ENCODE measurements at regions not wholly inside any gene's neighbourhood (a gene's known extent, or its start where the extent isn't known, plus 50 kb on each side); places are given as distances from the start of the nearest gene placed in this dataset.

DNA sequence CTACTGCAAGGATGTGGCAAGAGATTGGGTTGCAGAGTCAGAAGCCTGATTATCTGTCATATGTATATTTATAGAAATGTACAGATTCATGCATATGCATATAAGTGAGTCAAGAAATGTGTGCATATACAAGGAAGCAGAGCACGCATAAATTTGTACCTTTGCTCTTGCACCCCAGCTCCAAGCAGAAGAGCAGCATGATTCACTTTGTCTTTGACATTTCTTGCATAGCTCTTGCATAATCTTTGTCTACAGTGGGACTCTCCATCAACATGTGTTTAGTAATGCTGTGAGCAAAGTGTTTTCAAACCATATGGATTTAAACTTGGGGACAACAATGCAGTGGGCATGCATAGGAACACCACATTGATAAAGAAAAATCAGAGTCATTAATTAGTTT lies 330.7 kb upstream of the DCN start:
- no peak overlapping the region for H3K4me3 Mint-ChIP-seq
- no peak for ATAC-seq (ENCODE audit: low read depth in 2 of 2)
- peaks cover 0 to 5% (median 0%) of the 10 kb centered on the region in 7 donors for H3K9me3 Mint-ChIP-seq
- H3K27ac Mint-ChIP-seq: no peak overlapping the region
- H3K36me3 Mint-ChIP-seq: no peaks in the 10 kb centered on the region
- H3K27me3 Mint-ChIP-seq: peaks cover 10 to 27% (median 24%) of the 10 kb centered on the region in 3 donors
- no peak for DNase-seq
- H3K4me1 Mint-ChIP-seq: no peaks in the 10 kb centered on the region

- H3K4me3 Mint-ChIP-seq: no peak overlapping the region
- H3K4me1 Mint-ChIP-seq: no peaks in the 10 kb centered on the region
- no peaks in the 10 kb centered on the region for H3K9me3 Mint-ChIP-seq
- H3K27ac Mint-ChIP-seq: no peak overlapping the region
- DNase-seq: no peak
- no peaks in the 10 kb centered on the region for H3K36me3 Mint-ChIP-seq
- peaks cover 10 to 27% (median 19%) of the 10 kb centered on the region in 3 donors for H3K27me3 Mint-ChIP-seq
- ATAC-seq (ENCODE audit: low read depth in 2 of 2): no peak
Observed at GRCh38 chr12:91511795-91512420, 329.3 kb upstream of the DCN start.

DNA sequence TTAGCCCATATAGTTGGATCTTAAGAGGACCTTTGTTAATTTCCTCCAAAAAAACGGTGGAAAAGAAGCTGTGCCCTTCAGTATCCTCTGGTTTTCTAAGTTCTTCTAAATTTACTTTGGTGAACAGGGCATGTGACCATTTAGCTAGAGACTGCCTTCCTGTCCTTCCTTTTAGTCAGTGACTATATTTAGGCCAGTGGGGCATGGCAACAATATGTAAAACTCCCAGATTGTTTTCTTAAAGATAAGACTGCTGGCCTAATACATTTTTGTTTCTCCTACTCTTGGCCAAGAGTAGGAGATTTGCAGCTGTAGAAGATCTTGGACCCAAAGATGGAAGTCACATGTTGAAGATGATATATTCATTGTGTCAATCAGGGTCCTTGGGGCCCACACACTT lies 325.1 kb upstream of the DCN start:
- H3K4me3 Mint-ChIP-seq: no peak overlapping the region
- no peak overlapping the region for H3K27ac Mint-ChIP-seq
- DNase-seq (no peak), ATAC-seq (ENCODE audit: low read depth in 2 of 2) (no peak)
- no peaks in the 10 kb centered on the region for H3K4me1 Mint-ChIP-seq
- H3K36me3 Mint-ChIP-seq: no peaks in the 10 kb centered on the region
- peaks cover 4 to 22% (median 12%) of the 10 kb centered on the region in 3 donors for H3K27me3 Mint-ChIP-seq
- peaks cover 0 to 3% (median 0%) of the 10 kb centered on the region in 7 donors for H3K9me3 Mint-ChIP-seq

- Mint-ChIP-seq H3K4me3 (no peak overlapping the region), H3K27ac (no peak overlapping the region), H3K9me3 (peaks cover 0 to 3% (median 0%) of the 10 kb centered on the region in 7 donors), H3K27me3 (peaks cover 10 to 29% (median 10%) of the 10 kb centered on the region in 3 donors), H3K36me3 (no peaks in the 10 kb centered on the region), H3K4me1 (no peaks in the 10 kb centered on the region)
- ATAC-seq (ENCODE audit: low read depth in 2 of 2) (no peak), DNase-seq (no peak)
Observed at GRCh38 chr12:91506452-91506851, 323.8 kb upstream of the DCN start.

- ATAC-seq (ENCODE audit: low read depth in 2 of 2) (no peak), DNase-seq (no peak)
- Mint-ChIP-seq H3K27me3 (peaks cover 4 to 21% (median 10%) of the 10 kb centered on the region in 3 donors), H3K9me3 (peaks cover 0 to 3% (median 0%) of the 10 kb centered on the region in 7 donors), H3K4me1 (no peaks in the 10 kb centered on the region), H3K36me3 (no peaks in the 10 kb centered on the region), H3K27ac (no peak overlapping the region), H3K4me3 (no peak overlapping the region)
Observed at GRCh38 chr12:91505006-91505405, 322.4 kb upstream of the DCN start.

- Mint-ChIP-seq H3K36me3 (no peaks in the 10 kb centered on the region), H3K4me3 (no peak overlapping the region), H3K4me1 (no peaks in the 10 kb centered on the region), H3K27ac (peak overlapping the region in 1 of 6 donors; percentile 26), H3K9me3 (peaks cover 0 to 3% (median 0%) of the 10 kb centered on the region in 7 donors), H3K27me3 (peaks cover 8 to 21% (median 10%) of the 10 kb centered on the region in 3 donors)
- DNase-seq (no peak), ATAC-seq (ENCODE audit: low read depth in 2 of 2) (no peak)
Observed at GRCh38 chr12:91502208-91502607, 319.6 kb upstream of the DCN start.

- ATAC-seq (ENCODE audit: low read depth in 2 of 2) (no peak), DNase-seq (no peak)
- H3K9me3 Mint-ChIP-seq: no peaks in the 10 kb centered on the region
- H3K4me1 Mint-ChIP-seq: no peaks in the 10 kb centered on the region
- H3K4me3 Mint-ChIP-seq: no peak overlapping the region
- no peaks in the 10 kb centered on the region for H3K36me3 Mint-ChIP-seq
- H3K27ac Mint-ChIP-seq: no peak overlapping the region
- peaks cover 6 to 14% (median 13%) of the 10 kb centered on the region in 3 donors for H3K27me3 Mint-ChIP-seq
Observed at GRCh38 chr12:91496337-91496736, 313.7 kb upstream of the DCN start.

DNA sequence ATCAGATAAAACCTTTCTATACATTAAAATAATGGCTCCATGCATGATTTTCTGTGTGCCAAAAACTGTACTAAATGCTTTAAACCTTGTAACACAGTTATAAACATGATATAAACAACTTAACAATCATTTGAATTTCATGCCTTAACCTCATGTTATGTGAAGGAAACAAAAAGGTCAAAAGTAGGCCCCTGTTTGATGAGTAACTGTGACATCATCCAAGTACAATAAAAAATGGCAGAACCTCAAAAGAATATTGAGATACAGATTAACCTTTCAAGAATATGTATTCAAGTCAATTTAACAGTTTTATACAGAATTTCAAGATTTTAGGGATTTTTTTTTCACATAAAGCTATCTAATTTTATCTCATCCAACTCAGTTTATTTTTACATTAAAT lies 310.7 kb upstream of the DCN start:
- H3K4me3 Mint-ChIP-seq: no peak overlapping the region
- peaks cover 6 to 16% (median 14%) of the 10 kb centered on the region in 3 donors for H3K27me3 Mint-ChIP-seq
- DNase-seq (no peak), ATAC-seq (ENCODE audit: low read depth in 2 of 2) (no peak)
- H3K36me3 Mint-ChIP-seq: no peaks in the 10 kb centered on the region
- no peak overlapping the region for H3K27ac Mint-ChIP-seq
- no peaks in the 10 kb centered on the region for H3K9me3 Mint-ChIP-seq
- H3K4me1 Mint-ChIP-seq: no peaks in the 10 kb centered on the region

DNA sequence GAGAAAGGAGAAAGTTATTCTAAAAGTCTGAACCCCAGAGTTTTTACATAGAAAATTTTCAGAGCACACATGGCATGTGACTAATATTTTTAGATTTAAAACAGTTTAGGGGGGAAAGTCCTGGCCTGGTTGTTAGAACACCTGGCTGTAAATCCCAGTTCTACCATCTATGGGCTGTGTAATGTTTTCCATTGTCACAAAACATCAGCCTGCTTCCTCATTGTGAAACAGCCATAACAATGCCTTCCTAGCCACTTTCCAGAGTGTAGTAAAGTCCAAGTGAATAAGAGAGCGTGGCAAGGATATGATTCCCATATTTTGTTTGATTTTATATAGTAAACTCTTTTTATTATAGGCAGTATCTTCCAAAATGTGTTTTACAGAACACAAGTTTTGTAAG lies 310.0 kb upstream of the DCN start:
- H3K4me3 Mint-ChIP-seq: no peak overlapping the region
- H3K9me3 Mint-ChIP-seq: no peaks in the 10 kb centered on the region
- no peak for DNase-seq
- peaks cover 6 to 18% (median 17%) of the 10 kb centered on the region in 3 donors for H3K27me3 Mint-ChIP-seq
- no peak for ATAC-seq (ENCODE audit: low read depth in 2 of 2)
- no peak overlapping the region for H3K27ac Mint-ChIP-seq
- H3K36me3 Mint-ChIP-seq: no peaks in the 10 kb centered on the region
- H3K4me1 Mint-ChIP-seq: no peaks in the 10 kb centered on the region

DNA sequence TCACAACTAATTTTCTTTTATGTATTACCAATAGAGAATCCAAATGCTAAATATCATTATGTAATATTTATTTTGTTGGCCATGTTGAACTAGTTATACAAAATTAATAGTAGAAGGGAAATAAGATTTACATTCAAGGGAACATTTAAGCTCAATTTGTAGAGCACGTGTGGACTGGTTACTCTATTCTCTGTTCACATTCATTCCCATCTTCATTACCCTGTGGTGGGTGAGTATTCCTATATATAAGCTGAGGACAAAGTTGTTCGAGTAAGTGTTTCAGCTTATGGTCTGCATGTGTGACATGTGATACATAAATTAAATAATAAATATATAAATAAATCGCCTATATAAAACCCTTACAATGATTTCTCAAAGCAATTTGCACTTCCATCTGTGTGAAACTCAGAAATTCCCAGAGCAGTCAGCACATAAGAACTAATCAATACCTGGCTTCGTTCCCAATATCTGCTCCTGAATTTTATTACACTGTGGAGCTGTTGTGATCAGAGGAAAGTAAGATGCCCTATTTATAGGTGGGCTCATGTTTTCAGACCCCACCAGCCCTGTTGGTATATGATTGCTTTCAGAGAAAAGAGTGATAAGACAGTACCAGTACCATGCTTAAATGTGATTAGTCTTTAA lies 308.2 kb upstream of the DCN start:
- no peak for ATAC-seq (ENCODE audit: low read depth in 2 of 2)
- Mint-ChIP-seq H3K36me3 (no peaks in the 10 kb centered on the region), H3K9me3 (no peaks in the 10 kb centered on the region), H3K4me1 (no peaks in the 10 kb centered on the region), H3K4me3 (no peak overlapping the region), H3K27ac (no peak overlapping the region), H3K27me3 (peaks cover 10 to 36% (median 17%) of the 10 kb centered on the region in 3 donors)
- no peak for DNase-seq

- ATAC-seq (ENCODE audit: low read depth in 2 of 2) (no peak), DNase-seq (no peak)
- no peak overlapping the region for H3K27ac Mint-ChIP-seq
- peaks cover 0 to 11% (median 7%) of the 10 kb centered on the region in 7 donors for H3K9me3 Mint-ChIP-seq
- H3K36me3 Mint-ChIP-seq: no peaks in the 10 kb centered on the region
- no peaks in the 10 kb centered on the region for H3K4me1 Mint-ChIP-seq
- H3K4me3 Mint-ChIP-seq: no peak overlapping the region
- H3K27me3 Mint-ChIP-seq: peaks cover 5 to 34% (median 9%) of the 10 kb centered on the region in 3 donors
Observed at GRCh38 chr12:91483471-91483985, 300.9 kb upstream of the DCN start.

GRCh38 chr12:91482231-91482630 lies 299.6 kb upstream of the DCN start:
- ATAC-seq (ENCODE audit: low read depth in 2 of 2) (no peak), DNase-seq (no peak)
- H3K9me3 Mint-ChIP-seq: peaks cover 0 to 11% (median 7%) of the 10 kb centered on the region in 7 donors
- H3K4me1 Mint-ChIP-seq: no peaks in the 10 kb centered on the region
- no peak overlapping the region for H3K27ac Mint-ChIP-seq
- no peak overlapping the region for H3K4me3 Mint-ChIP-seq
- H3K27me3 Mint-ChIP-seq: peaks cover 5 to 26% (median 9%) of the 10 kb centered on the region in 3 donors
- no peaks in the 10 kb centered on the region for H3K36me3 Mint-ChIP-seq

DNA sequence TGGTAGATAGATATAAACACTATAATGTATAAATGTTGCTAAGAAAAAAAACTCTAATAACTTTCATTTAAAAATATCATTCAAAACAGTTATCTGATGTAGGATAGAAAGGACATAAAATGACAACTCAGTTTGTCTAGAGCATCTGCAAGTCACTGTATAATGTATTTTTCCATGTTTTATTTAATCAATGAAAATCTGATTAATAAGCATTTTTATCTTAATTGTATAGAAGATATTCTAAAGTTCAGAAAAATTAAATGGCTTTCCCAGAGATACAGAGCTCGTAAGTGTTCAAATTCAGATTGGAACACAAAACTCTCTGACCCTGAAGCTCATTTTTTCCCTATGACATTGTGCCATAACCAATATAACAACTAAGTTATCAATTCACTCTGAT lies 295.9 kb upstream of the DCN start:
- no peak overlapping the region for H3K27ac Mint-ChIP-seq
- DNase-seq (no peak), ATAC-seq (ENCODE audit: low read depth in 2 of 2) (no peak)
- peaks cover 12 to 27% (median 23%) of the 10 kb centered on the region in 3 donors for H3K27me3 Mint-ChIP-seq
- peaks cover 0 to 15% (median 5%) of the 10 kb centered on the region in 7 donors for H3K9me3 Mint-ChIP-seq
- H3K4me1 Mint-ChIP-seq: no peaks in the 10 kb centered on the region
- no peaks in the 10 kb centered on the region for H3K36me3 Mint-ChIP-seq
- H3K4me3 Mint-ChIP-seq: no peak overlapping the region

DNA sequence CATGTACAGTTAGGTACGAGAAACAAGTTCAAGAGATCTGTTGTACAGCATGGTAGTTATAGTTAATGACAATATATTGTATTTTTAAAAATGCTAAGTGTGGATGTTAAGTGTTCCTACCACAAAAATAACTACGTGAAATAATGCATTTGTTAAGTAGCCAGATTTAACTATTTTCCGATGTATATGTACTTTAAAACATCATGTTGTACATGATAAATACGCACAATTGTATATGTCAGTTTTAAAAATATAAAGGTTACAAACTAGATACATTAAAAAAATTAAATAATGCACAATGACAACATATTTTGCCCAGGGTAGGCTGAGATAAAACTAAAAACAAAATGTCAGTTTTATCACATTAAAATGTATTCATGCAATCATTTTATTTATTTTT lies 285.1 kb upstream of the DCN start:
- peaks cover 6 to 12% (median 11%) of the 10 kb centered on the region in 3 donors for H3K27me3 Mint-ChIP-seq
- H3K9me3 Mint-ChIP-seq: peaks cover 0 to 9% (median 0%) of the 10 kb centered on the region in 7 donors
- no peak overlapping the region for H3K27ac Mint-ChIP-seq
- no peak overlapping the region for H3K4me3 Mint-ChIP-seq
- no peaks in the 10 kb centered on the region for H3K36me3 Mint-ChIP-seq
- ATAC-seq (ENCODE audit: low read depth in 2 of 2): no peak
- H3K4me1 Mint-ChIP-seq: no peaks in the 10 kb centered on the region
- DNase-seq: no peak
